Neural crest cell (in vitro differentiated cells): ENCODE measurements at regions not wholly inside any gene's neighbourhood (a gene's known extent, or its start where the extent isn't known, plus 50 kb on each side); places are given as distances from the start of the nearest gene placed in this dataset.
"Not testable (repeated sequence)": the region's sequence is repeated elsewhere in the genome, so short reads cannot be mapped to it uniquely, and the experiment has no call there.

Experiments used
- DNase-seq: peaks from one replicate; pipeline ENCODE4 v3.0.0; 2021; ENCODE audit warnings: low read depth, mixed read lengths, low spot score
- H3K27ac Mint-ChIP-seq: one replicate; pipeline ENCODE4 v1.8.0; 2021; ENCODE audit warnings: mild to moderate bottlenecking, mixed read lengths; ENCODE audit not compliant: unreplicated experiment
- H3K27me3 Mint-ChIP-seq: 2 replicates; pipeline ENCODE4 v1.8.0; 2021; ENCODE audit warnings: low read depth, mild to moderate bottlenecking, mixed read lengths
- H3K36me3 Mint-ChIP-seq: 2 replicates; pipeline ENCODE4 v1.8.0; 2021; ENCODE audit warnings: low read depth, mild to moderate bottlenecking, mixed read lengths
- H3K4me1 Mint-ChIP-seq: 2 replicates; pipeline ENCODE4 v1.8.0; 2021; ENCODE audit warnings: mixed read lengths
- H3K4me3 Mint-ChIP-seq: one replicate; pipeline ENCODE4 v1.8.0; 2021; ENCODE audit warnings: mild to moderate bottlenecking, mixed read lengths
- H3K9me3 Mint-ChIP-seq: 2 replicates; pipeline ENCODE4 v1.8.0; 2021; ENCODE audit warnings: mixed read lengths
- CTCF ChIP-seq: fragments of 200-600 bp; sonication (generic); conservative IDR thresholded peaks from 2 replicates; pipeline ENCODE4 v1.5.0; 2021; ENCODE audit warnings: antibody characterized with exemption, mild to moderate bottlenecking

DNA sequence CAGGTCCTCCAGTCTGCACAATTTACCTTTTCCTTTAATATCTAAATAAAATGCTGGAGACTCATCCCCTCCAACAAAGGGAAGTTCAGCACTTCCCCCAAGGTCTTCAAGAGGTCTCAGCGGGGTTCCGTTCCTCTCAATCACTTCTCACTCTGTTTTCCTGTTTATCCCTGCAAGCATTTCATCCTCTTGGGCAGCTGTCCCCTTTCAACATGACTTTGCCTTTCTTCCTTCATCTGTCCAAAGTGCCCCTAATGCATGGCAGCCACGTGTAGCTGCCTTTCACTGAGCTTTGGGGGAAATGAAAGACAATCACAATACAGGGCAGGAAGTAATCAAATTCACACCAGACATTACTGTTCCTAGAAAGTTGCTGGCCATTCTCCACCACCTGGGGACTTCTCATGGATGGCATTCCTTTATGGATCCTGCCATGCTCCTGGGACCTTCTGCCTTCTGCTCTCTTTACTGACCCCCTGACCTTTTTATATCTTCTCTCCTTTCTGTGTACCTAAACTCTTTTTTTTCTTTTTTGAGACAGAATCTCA is 79.7 kb upstream of the USP9X start:
- H3K27me3 Mint-ChIP-seq: no peaks in the 10 kb centered on the region
- no peak for TF ChIP-seq CTCF
- H3K4me3 Mint-ChIP-seq: no peak overlapping the region
- no peak for DNase-seq
- no peak overlapping the region for H3K27ac Mint-ChIP-seq
- H3K36me3 Mint-ChIP-seq: no peaks in the 10 kb centered on the region
- peaks cover 18% of the 10 kb centered on the region for H3K4me1 Mint-ChIP-seq
- H3K9me3 Mint-ChIP-seq: no peaks in the 10 kb centered on the region

DNA sequence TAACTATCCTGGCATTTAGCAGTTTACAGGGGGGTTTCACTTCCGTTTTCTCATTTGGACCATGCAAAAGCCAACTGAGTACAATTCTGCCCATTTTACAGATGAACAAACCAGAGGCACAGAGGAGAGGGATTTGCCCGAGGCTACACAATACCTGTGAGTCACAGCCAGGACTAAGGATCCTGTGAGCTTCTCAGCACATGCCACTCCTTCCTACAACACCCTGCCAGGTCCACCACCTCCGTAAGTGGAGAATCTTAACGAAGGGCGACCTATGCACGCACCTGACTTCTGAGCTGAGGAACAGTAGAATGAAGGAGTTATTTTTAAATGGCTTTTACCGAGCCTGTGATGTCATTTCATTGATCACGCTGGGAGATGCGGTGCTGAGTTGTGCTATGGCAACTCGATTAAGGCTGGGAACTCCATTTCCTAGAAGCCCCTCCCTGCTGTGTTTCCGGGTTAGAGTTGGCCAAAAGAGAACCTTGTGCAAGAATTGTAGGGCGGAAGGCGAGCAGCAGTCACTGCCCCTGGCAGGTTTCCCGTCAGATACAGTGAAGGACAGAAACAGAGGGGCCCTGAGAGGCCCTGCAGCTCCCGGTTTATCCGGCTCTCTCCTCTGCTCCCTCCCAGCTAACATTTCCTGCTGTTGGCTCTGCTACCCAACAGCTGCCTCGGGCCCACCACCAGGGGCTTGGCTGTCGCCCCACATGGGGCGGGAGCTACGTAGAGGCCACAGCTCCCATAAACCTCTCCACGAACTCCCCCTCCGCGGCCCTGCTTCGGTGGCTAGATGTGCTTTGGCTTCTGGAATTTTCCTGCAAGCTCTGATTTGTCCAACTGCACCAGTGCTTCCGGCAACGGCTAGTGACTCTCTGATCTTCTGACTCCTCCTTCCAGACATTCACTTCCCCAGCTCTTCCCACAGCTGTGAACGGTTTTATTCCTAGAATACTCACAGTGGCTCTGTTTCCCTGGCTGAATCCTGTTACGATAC is 75.1 kb upstream of the USP9X start:
- peak; percentile 29 for TF ChIP-seq CTCF
- Mint-ChIP-seq H3K4me1 (peaks cover 29% of the 10 kb centered on the region), H3K36me3 (no peaks in the 10 kb centered on the region), H3K27ac (peak overlapping the region; percentile 14), H3K9me3 (no peaks in the 10 kb centered on the region), H3K4me3 (no peak overlapping the region), H3K27me3 (no peaks in the 10 kb centered on the region)
- DNase-seq: no peak

DNA sequence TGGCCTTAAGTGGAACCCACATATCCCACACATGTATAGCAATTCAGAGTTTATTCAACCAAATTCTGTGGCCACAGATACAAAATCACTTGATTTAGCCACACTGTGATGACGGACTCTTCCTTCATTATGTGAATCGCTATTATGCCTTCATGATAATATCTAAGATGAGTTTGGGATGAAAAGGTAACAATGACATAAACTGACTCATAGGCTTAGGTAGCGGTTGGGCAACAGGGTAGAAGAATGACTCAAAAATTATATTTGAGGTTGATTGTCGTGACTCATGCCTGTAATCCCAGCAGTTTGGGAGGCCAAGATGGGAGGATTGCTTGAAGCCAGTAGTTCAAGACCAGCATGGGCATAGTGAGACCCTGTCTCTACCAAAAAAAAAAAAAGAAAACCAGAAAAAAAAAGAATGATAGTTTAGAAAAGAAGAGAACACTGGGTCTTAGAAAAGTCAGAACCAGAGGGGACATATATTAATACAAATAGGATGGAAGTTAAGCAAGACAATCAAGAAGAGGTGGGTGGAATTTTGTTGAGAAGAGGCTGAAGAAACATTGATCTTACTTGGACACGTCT is 70.4 kb upstream of the USP9X start:
- peaks cover 29% of the 10 kb centered on the region for H3K4me1 Mint-ChIP-seq
- H3K36me3 Mint-ChIP-seq: no peaks in the 10 kb centered on the region
- H3K27ac Mint-ChIP-seq: no peak overlapping the region
- H3K9me3 Mint-ChIP-seq: no peaks in the 10 kb centered on the region
- H3K4me3 Mint-ChIP-seq: no peak overlapping the region
- no peak for TF ChIP-seq CTCF
- no peak for DNase-seq
- H3K27me3 Mint-ChIP-seq: no peaks in the 10 kb centered on the region

DNA sequence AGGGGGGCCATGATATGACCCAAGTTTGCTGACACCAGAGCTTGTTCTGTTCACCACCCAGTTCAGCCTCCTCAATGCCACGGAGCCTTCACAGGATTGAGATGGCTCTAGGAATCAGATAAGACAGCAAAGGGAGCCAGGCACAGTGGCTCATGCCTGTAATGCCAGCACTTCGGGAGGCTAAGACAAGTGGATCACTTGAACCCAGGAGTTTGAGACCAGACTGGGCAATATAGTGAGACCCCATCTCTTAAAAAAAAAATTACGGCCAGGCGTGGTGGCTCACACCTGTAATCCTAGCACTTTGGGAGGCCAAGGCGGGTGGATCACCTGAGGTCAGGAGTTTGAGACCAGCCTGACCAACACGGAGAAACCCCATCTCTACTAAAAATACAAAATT is 67.5 kb upstream of the USP9X start:
- H3K9me3 Mint-ChIP-seq, H3K27me3 Mint-ChIP-seq, DNase-seq, H3K4me3 Mint-ChIP-seq, H3K36me3 Mint-ChIP-seq, H3K27ac Mint-ChIP-seq: not testable (repeated sequence)
- peaks cover 11% of the 10 kb centered on the region for H3K4me1 Mint-ChIP-seq

DNA sequence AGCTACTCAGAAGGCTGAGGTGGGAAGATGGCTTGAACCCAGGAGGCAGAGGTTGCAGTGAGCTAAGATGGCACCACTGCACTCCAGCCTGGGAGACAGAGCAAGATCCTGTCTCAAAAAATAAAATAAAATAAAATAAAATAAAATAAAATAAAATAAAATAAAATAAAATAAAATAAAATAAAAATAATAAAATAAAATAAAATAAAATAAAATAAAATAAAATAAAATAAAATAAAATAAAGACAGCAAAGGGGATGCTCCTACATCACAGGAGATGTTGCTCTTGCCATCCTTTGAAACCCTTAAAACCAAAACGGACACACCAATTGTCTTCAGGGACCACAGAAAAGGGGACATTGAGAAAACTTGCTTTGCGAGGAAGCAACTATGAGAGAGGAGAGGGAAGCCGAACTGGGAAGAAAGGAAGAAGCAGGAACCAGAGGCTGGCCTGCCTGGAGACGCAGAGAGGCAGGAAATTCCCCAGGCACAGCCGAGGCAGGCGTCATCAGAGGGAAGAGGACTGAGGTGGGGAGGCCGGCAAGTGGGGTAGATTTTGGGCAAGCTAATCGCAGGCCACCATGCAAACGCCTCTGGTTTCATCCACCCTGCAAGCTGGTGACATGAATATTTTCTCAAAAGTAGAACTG is 66.7 kb upstream of the USP9X start:
- H3K36me3 Mint-ChIP-seq, DNase-seq, H3K27me3 Mint-ChIP-seq, H3K27ac Mint-ChIP-seq, H3K4me3 Mint-ChIP-seq, H3K9me3 Mint-ChIP-seq: not testable (repeated sequence)
- H3K4me1 Mint-ChIP-seq: peaks cover 11% of the 10 kb centered on the region

GRCh38 chrX:41019041-41019392 is 66.2 kb upstream of the USP9X start:
- Mint-ChIP-seq H3K27ac (no peak overlapping the region), H3K4me1 (peaks cover 11% of the 10 kb centered on the region), H3K36me3 (no peaks in the 10 kb centered on the region), H3K9me3 (no peaks in the 10 kb centered on the region), H3K4me3 (no peak overlapping the region), H3K27me3 (no peaks in the 10 kb centered on the region)
- DNase-seq: no peak
- no peak for TF ChIP-seq CTCF
